ENCODE measurements at regions not wholly inside any gene's neighbourhood (a gene's known extent, or its start where the extent isn't known, plus 50 kb on each side); places are given as distances from the start of the nearest gene placed in this dataset.

GRCh38 chr2:62287282-62287681, 91.4 kb downstream of the B3GNT2 start:
- Histone ChIP-seq H3K36me3 (ENCODE audit: control insufficient read depth, insufficient read depth, low read length) (no peaks in the 10 kb centered on the region), H3K9ac (ENCODE audit: low read length) (no peak overlapping the region), H3K4me1 (ENCODE audit: control insufficient read depth, insufficient read depth, low read length) (peaks cover 6% of the 10 kb centered on the region), H3K4me3 (ENCODE audit: low read length) (no peak overlapping the region), H3K27me3 (ENCODE audit: control insufficient read depth, insufficient read depth, low read length) (no peaks in the 10 kb centered on the region), H3K27ac (ENCODE audit: low read depth, low read length) (no peak overlapping the region)

- H3K36me3 ChIP-seq (ENCODE audit: control insufficient read depth, insufficient read depth, low read length) = no peaks in the 10 kb centered on the region
- H3K4me3 ChIP-seq (ENCODE audit: low read length) = no peak overlapping the region
- no peaks in the 10 kb centered on the region for H3K27me3 ChIP-seq (ENCODE audit: control insufficient read depth, insufficient read depth, low read length)
- H3K4me1 ChIP-seq (ENCODE audit: control insufficient read depth, insufficient read depth, low read length) = peaks cover 5% of the 10 kb centered on the region
- H3K27ac ChIP-seq (ENCODE audit: low read depth, low read length) = no peak overlapping the region
- H3K9ac ChIP-seq (ENCODE audit: low read length) = no peak overlapping the region
Observed at GRCh38 chr2:62286089-62286785, 90.3 kb downstream of the B3GNT2 start.

GRCh38 chr2:62284980-62285379, 89.1 kb downstream of the B3GNT2 start:
- no peak overlapping the region for H3K4me3 ChIP-seq (ENCODE audit: low read length)

GRCh38 chr2:62284471-62284870, 88.6 kb downstream of the B3GNT2 start:
- no peaks in the 10 kb centered on the region for H3K27me3 ChIP-seq (ENCODE audit: control insufficient read depth, insufficient read depth, low read length)
- no peak overlapping the region for H3K27ac ChIP-seq (ENCODE audit: low read depth, low read length)
- H3K36me3 ChIP-seq (ENCODE audit: control insufficient read depth, insufficient read depth, low read length) = no peaks in the 10 kb centered on the region
- no peak overlapping the region for H3K4me3 ChIP-seq (ENCODE audit: low read length)
- H3K4me1 ChIP-seq (ENCODE audit: control insufficient read depth, insufficient read depth, low read length) = peaks cover 5% of the 10 kb centered on the region
- H3K9ac ChIP-seq (ENCODE audit: low read length) = no peak overlapping the region

More at GRCh38 chr2:62284980-62285379, 89.1 kb downstream of the B3GNT2 start:
- Histone ChIP-seq H3K4me1 (ENCODE audit: control insufficient read depth, insufficient read depth, low read length) (peaks cover 5% of the 10 kb centered on the region), H3K27ac (ENCODE audit: low read depth, low read length) (no peak overlapping the region), H3K9ac (ENCODE audit: low read length) (no peak overlapping the region), H3K27me3 (ENCODE audit: control insufficient read depth, insufficient read depth, low read length) (no peaks in the 10 kb centered on the region), H3K36me3 (ENCODE audit: control insufficient read depth, insufficient read depth, low read length) (no peaks in the 10 kb centered on the region)

- no peaks in the 10 kb centered on the region for H3K27me3 ChIP-seq (ENCODE audit: control insufficient read depth, insufficient read depth, low read length)
- no peak overlapping the region for H3K4me3 ChIP-seq (ENCODE audit: low read length)
- no peak overlapping the region for H3K9ac ChIP-seq (ENCODE audit: low read length)
- no peaks in the 10 kb centered on the region for H3K36me3 ChIP-seq (ENCODE audit: control insufficient read depth, insufficient read depth, low read length)
- no peak overlapping the region for H3K27ac ChIP-seq (ENCODE audit: low read depth, low read length)
- no peaks in the 10 kb centered on the region for H3K4me1 ChIP-seq (ENCODE audit: control insufficient read depth, insufficient read depth, low read length)
Observed at GRCh38 chr2:62283147-62283546, 87.2 kb downstream of the B3GNT2 start.

GRCh38 chr2:62281663-62282062, 85.7 kb downstream of the B3GNT2 start:
- H3K9ac ChIP-seq (ENCODE audit: low read length) = no peak overlapping the region
- no peaks in the 10 kb centered on the region for H3K4me1 ChIP-seq (ENCODE audit: control insufficient read depth, insufficient read depth, low read length)
- no peaks in the 10 kb centered on the region for H3K27me3 ChIP-seq (ENCODE audit: control insufficient read depth, insufficient read depth, low read length)
- H3K36me3 ChIP-seq (ENCODE audit: control insufficient read depth, insufficient read depth, low read length) = no peaks in the 10 kb centered on the region
- H3K27ac ChIP-seq (ENCODE audit: low read depth, low read length) = no peak overlapping the region
- H3K4me3 ChIP-seq (ENCODE audit: low read length) = no peak overlapping the region

- Histone ChIP-seq H3K4me1 (ENCODE audit: control insufficient read depth, insufficient read depth, low read length) (no peaks in the 10 kb centered on the region), H3K36me3 (ENCODE audit: control insufficient read depth, insufficient read depth, low read length) (no peaks in the 10 kb centered on the region), H3K27me3 (ENCODE audit: control insufficient read depth, insufficient read depth, low read length) (no peaks in the 10 kb centered on the region), H3K9ac (ENCODE audit: low read length) (no peak overlapping the region), H3K27ac (ENCODE audit: low read depth, low read length) (no peak overlapping the region), H3K4me3 (ENCODE audit: low read length) (no peak overlapping the region)
Observed at GRCh38 chr2:62277688-62278087, 81.8 kb downstream of the B3GNT2 start.

Measured in rectal smooth muscle tissue (tissue), 1 donor.